HUES6 (cell line): ENCODE measurements at regions not wholly inside any gene's neighbourhood (a gene's known extent, or its start where the extent isn't known, plus 50 kb on each side); places are given as distances from the start of the nearest gene placed in this dataset.
"Not testable (repeated sequence)": the region's sequence is repeated elsewhere in the genome, so short reads cannot be mapped to it uniquely, and the experiment has no call there.

ENCODE experiments used
- H3K27ac ChIP-seq: 2 replicates; pipeline ENCODE4 v1.7.0; 2013; ENCODE audit warnings: low read depth, mild to moderate bottlenecking, low read length, inconsistent platforms
- H3K27me3 ChIP-seq: 2 replicates; pipeline ENCODE4 v1.6.1; 2013; ENCODE audit warnings: low read length; ENCODE audit not compliant: control insufficient read depth, insufficient read depth
- H3K36me3 ChIP-seq: 2 replicates; pipeline ENCODE4 v1.6.1; 2013; ENCODE audit warnings: low read length; ENCODE audit not compliant: control insufficient read depth, insufficient read depth
- H3K4me1 ChIP-seq: 2 replicates; pipeline ENCODE4 v1.6.1; 2013; ENCODE audit warnings: low read length; ENCODE audit not compliant: control insufficient read depth, insufficient read depth
- H3K4me3 ChIP-seq: 2 replicates; pipeline ENCODE4 v1.5.1; 2013; ENCODE audit warnings: low read depth, low read length
- H3K9ac ChIP-seq: one replicate; pipeline ENCODE4 v1.6.1; 2013; ENCODE audit warnings: mild to moderate bottlenecking, low read length
- H3K9me3 ChIP-seq: 2 replicates; pipeline ENCODE4 v1.6.1; 2013; ENCODE audit warnings: low read depth, low read length; ENCODE audit not compliant: control insufficient read depth, insufficient read depth

GRCh38 chr10:30531751-30532530 is 97.6 kb downstream of the LYZL2 start:
- Histone ChIP-seq H3K4me3 (no peak overlapping the region), H3K36me3 (no peaks in the 10 kb centered on the region), H3K4me1 (peaks cover 15% of the 10 kb centered on the region; the same call in 1 of the 2 replicates), H3K9me3 (no peaks in the 10 kb centered on the region), H3K27ac (no peak overlapping the region), H3K9ac (no peak overlapping the region), H3K27me3 (no peaks in the 10 kb centered on the region)

GRCh38 chr10:30529373-30529998 is 95.5 kb downstream of the MAP3K8 start:
- no peak overlapping the region for H3K9ac ChIP-seq
- no peak overlapping the region for H3K27ac ChIP-seq
- H3K4me3 ChIP-seq, result no peak overlapping the region

GRCh38 chr10:30528429-30528786 is 94.4 kb downstream of the MAP3K8 start:
- H3K36me3 ChIP-seq, result no peaks in the 10 kb centered on the region
- H3K9ac ChIP-seq, result no peak overlapping the region
- peaks cover 13% of the 10 kb centered on the region; the same call in 1 of the 2 replicates for H3K4me1 ChIP-seq
- H3K27ac ChIP-seq, result no peak overlapping the region
- H3K4me3 ChIP-seq, result no peak overlapping the region
- no peaks in the 10 kb centered on the region for H3K27me3 ChIP-seq
- H3K9me3 ChIP-seq, result no peaks in the 10 kb centered on the region

More at GRCh38 chr10:30529373-30529998, 95.5 kb downstream of the MAP3K8 start:
- Histone ChIP-seq H3K4me1 (peaks cover 13% of the 10 kb centered on the region; the same call in 1 of the 2 replicates), H3K9me3 (no peaks in the 10 kb centered on the region), H3K27me3 (no peaks in the 10 kb centered on the region), H3K36me3 (no peaks in the 10 kb centered on the region)

GRCh38 chr10:30527623-30528428 is 93.8 kb downstream of the MAP3K8 start:
- no peak overlapping the region for H3K4me3 ChIP-seq
- H3K36me3 ChIP-seq, result no peaks in the 10 kb centered on the region
- peaks cover 9% of the 10 kb centered on the region; the same call in 1 of the 2 replicates for H3K4me1 ChIP-seq
- no peak overlapping the region for H3K9ac ChIP-seq
- no peaks in the 10 kb centered on the region for H3K9me3 ChIP-seq
- H3K27ac ChIP-seq, result no peak overlapping the region
- H3K27me3 ChIP-seq, result no peaks in the 10 kb centered on the region

- H3K9ac ChIP-seq, H3K4me1 ChIP-seq, H3K4me3 ChIP-seq, H3K27ac ChIP-seq, H3K36me3 ChIP-seq, H3K27me3 ChIP-seq: not testable (repeated sequence)
- peaks cover 23% of the 10 kb centered on the region for H3K9me3 ChIP-seq
Measured at GRCh38 chr10:30522661-30523078, 88.7 kb downstream of the MAP3K8 start.

GRCh38 chr10:30518907-30519306 is 84.9 kb downstream of the MAP3K8 start:
- H3K27ac ChIP-seq, result no peak overlapping the region

More at GRCh38 chr10:30518907-30519306, 84.9 kb downstream of the MAP3K8 start:
- Histone ChIP-seq H3K9ac (no peak overlapping the region), H3K27me3 (no peaks in the 10 kb centered on the region), H3K4me3 (no peak overlapping the region), H3K36me3 (no peaks in the 10 kb centered on the region), H3K9me3 (peaks cover 23% of the 10 kb centered on the region), H3K4me1 (no peaks in the 10 kb centered on the region)
